Daoy (cell line): ENCODE measurements at regions not wholly inside any gene's neighbourhood (a gene's known extent, or its start where the extent isn't known, plus 50 kb on each side); places are given as distances from the start of the nearest gene placed in this dataset.

Experiments used
- DNase-seq: peaks from one replicate; pipeline ENCODE4 v3.0.0-alpha.2; 2015; ENCODE audit warnings: low read depth

DNA sequence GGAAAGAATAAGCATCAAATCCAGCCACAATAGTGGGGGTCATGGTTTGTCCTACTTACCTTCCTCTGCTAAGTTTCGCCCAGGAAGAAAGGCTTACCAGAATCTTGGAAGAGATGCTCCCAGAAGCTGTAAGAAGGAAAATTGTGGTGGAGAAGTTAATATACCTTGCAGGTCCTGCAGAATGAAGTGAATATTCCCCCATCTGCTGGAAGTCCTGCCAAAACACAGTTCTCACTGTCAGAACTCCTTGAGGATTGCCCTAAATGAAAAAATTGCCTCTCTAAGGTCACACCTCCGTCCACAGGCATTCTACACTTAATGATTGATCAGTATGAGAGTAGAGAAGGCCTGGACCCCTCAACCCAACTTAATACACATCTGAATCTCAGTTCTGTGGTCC lies 78.4 kb upstream of the RGS21 start:
- DNase-seq: no peak

DNA sequence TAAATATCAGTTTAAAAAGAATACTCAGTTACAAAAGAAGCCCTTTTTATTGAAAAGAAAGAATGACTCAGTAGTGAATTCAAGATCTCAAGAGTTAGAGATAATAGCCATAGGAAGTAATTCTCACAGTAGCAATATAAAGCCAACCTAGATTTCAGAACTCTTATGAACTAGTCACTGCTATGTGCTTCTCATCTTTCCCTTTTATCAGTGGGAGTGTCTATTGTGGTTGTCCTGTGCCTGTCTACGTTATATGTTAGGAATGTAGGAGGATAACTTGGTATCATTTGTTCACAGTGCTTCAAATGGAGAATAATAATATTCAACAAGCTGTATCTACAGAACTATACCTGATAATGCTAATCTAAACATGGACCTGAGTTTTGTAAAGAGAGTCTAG lies 73.1 kb upstream of the RGS21 start:
- DNase-seq: no peak

DNA sequence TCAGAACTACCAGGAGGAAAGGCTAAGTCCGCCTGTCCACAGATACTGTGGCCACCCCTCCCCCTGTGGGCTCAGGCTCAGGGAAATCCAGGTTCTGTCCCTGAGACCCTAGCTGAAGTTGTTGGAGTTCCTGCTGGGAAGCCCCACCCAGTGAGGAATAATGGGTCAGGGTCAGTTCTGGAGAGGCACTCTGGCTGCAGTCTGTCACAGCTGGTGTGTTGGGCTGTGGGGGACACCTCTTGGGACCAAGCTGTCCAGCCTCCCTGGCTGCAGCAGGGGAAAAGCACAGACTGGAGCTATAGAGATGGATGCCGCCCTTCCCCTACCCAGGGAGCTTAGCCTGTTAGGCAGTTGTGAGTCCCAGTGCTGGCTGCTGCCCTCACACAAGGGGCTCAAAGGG lies 65.1 kb upstream of the RGS21 start:
- DNase-seq: no peak

DNA sequence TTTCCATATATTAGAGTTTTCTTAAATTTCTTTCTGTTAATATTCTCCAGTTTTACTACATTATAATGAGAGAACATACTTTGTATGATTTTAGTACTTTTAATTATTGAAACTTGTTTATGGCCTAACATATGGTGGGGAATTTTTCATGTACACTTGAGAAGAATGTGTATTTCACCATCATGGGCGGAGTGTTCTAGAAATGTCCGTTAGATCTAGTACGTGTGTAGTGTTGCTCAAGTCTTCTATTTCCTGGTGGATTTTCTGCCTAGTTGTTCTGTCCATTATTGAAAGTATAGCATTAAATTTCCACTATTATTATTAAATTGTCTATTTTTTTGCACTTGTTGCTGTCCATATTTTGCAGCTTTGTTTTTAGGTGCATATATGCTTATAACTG lies 64.0 kb upstream of the RGS21 start:
- no peak for DNase-seq

DNA sequence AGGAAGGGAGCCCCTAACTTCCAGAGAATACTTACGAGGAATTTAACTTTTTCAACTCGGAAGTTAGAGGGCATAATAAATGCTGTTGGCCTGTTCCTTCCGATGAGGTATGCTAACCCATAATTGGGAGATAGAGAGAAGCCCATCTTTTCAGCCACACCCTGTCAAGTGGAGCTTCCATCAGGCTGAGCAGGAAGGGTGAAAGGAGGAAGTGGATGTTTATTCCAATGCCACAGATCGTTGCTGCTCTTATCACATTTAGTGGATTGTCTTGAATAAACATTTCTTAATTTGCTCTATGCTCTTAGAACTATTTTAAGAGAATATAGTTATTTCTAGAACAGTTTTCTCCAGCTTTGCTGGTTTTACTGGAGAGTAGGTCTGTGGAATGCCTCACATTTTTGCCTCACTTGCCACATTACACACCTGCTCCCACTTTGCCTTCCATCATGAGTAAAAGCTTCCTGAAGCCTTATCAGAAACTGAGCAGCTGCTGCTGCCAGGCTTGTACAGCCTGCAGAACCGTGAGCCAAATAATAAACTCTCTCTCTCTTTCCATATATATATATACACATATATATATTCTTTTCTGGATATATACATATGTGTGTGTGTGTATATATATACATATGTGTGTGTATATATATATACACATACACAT lies 60.0 kb upstream of the RGS21 start:
- DNase-seq: no peak

GRCh38 chr1:192260076-192260475 lies 56.7 kb upstream of the RGS21 start:
- peak; percentile 23 for DNase-seq

GRCh38 chr1:192261476-192261875 lies 55.3 kb upstream of the RGS21 start:
- DNase-seq: no peak

DNA sequence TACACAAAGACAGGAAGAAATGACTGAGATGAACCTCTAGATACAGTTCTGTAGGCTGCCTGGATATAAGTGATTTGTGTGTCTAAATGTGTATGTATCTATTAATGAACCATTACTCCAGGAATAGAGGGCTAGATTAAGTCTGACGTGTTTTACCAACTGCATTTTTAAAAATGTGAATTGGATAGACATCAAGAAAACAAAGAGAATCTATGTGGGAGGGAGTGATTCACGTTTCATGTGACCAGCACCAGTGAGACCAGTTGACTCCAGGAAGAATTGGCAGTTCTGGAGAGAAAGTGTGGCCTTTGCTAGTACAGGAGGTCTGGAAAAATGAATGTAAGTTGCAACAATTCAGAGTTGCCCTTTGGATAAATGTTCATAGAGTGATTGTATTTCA lies 53.4 kb upstream of the RGS21 start:
- DNase-seq: peak; percentile 26

DNA sequence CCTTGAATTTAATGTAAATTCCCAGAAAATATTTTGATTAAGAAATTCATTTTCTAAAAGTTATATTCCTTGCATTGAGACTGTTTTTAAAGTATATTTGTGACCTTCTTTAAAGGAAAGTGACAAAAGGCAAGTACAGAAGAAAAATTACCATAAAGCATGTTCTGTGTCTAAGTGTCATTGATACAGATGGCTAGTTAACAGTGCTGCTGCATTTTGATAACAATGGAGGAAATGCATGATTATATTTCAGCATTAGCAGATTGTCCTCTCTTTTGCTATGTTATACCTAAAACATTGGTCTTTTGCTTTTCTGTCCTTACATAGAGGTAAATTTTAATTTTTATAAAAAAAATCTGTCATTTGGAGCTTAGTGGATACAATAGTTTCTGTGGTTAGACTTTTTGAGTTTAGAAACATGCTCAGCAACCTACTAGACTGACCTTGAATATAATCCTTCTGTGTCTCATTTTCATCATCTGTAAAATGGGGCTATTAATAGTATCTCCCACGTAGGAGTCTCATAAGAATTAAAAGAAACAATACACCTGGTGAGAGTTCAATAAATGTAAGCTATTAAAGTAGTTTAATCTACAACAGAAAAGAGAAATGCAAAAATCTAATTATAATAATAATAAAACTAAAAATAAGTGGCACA lies 51.1 kb upstream of the RGS21 start:
- no peak for DNase-seq

GRCh38 chr1:192266645-192267044 lies 50.1 kb upstream of the RGS21 start:
- no peak for DNase-seq
